ENCODE measurements at regions not wholly inside any gene's neighbourhood (a gene's known extent, or its start where the extent isn't known, plus 50 kb on each side); places are given as distances from the start of the nearest gene placed in this dataset.

DNA sequence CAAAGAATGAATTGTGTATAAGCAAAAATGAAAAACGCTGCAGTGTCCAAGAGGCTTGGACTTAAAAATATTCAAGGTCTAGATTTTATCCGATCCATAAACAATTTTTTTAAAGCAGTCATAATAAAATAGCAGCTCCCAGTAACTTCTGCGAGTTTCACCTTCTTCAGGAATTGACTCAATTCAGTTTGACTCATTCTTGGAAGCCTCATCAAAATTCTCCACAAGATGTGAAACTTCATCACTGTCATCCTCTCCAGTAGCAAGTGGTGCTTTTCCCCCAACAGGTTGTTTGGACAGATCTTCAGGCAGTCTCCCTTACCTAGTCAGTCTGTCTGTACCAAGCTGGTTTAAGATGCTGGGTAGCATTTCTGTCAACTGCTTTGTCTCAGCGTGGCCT is 93.5 kb upstream of the FOXG1 start:
- no peak for TF ChIP-seq EZH2 (IDR thresholded peaks at IDR 0.05; ENCODE audit: insufficient read depth, poor library complexity, severe bottlenecking)
- no peak for TF ChIP-seq EZH2phosphoT487 (IDR thresholded peaks at IDR 0.05; ENCODE audit: insufficient read depth, low read depth)
